ENCODE measurements at regions not wholly inside any gene's neighbourhood (a gene's known extent, or its start where the extent isn't known, plus 50 kb on each side); places are given as distances from the start of the nearest gene placed in this dataset.
"Not testable (repeated sequence)": the region's sequence is repeated elsewhere in the genome, so short reads cannot be mapped to it uniquely, and the experiment has no call there.

GRCh38 chr15:30030345-30030744, 52.4 kb upstream of the GOLGA8J start:
- Mint-ChIP-seq H3K36me3 (no peaks in the 10 kb centered on the region), H3K4me3 (no peak overlapping the region), H3K27me3 (peaks cover 7% of the 10 kb centered on the region), H3K4me1 (ENCODE audit: low read depth) (no peaks in the 10 kb centered on the region), H3K9me3 (ENCODE audit: low read depth) (peaks cover 7% of the 10 kb centered on the region), H3K27ac (no peak overlapping the region)

- Mint-ChIP-seq H3K4me3 (no peak overlapping the region), H3K36me3 (no peaks in the 10 kb centered on the region), H3K9me3 (ENCODE audit: low read depth) (no peaks in the 10 kb centered on the region), H3K4me1 (ENCODE audit: low read depth) (no peaks in the 10 kb centered on the region), H3K27me3 (peaks cover 25% of the 10 kb centered on the region), H3K27ac (no peak overlapping the region)
Observed at GRCh38 chr15:30023798-30024295, 58.9 kb upstream of the GOLGA8J start.

- H3K27ac Mint-ChIP-seq = no peak overlapping the region
- no peaks in the 10 kb centered on the region for H3K36me3 Mint-ChIP-seq
- H3K9me3 Mint-ChIP-seq (ENCODE audit: low read depth) = no peaks in the 10 kb centered on the region
- peaks cover 4% of the 10 kb centered on the region for H3K27me3 Mint-ChIP-seq
- H3K4me1 Mint-ChIP-seq (ENCODE audit: low read depth) = no peaks in the 10 kb centered on the region
- no peak overlapping the region for H3K4me3 Mint-ChIP-seq
Observed at GRCh38 chr15:30010746-30011145, 72.0 kb upstream of the GOLGA8J start.

- peaks cover 3% of the 10 kb centered on the region for H3K27me3 Mint-ChIP-seq
- no peaks in the 10 kb centered on the region for H3K9me3 Mint-ChIP-seq (ENCODE audit: low read depth)
- no peaks in the 10 kb centered on the region for H3K4me1 Mint-ChIP-seq (ENCODE audit: low read depth)
- no peak overlapping the region for H3K27ac Mint-ChIP-seq
- H3K36me3 Mint-ChIP-seq = no peaks in the 10 kb centered on the region
- no peak overlapping the region for H3K4me3 Mint-ChIP-seq
Observed at GRCh38 chr15:30008156-30008555, 74.6 kb upstream of the GOLGA8J start.

- Mint-ChIP-seq H3K4me3 (no peak overlapping the region), H3K9me3 (ENCODE audit: low read depth) (no peaks in the 10 kb centered on the region), H3K27me3 (peaks cover 2% of the 10 kb centered on the region), H3K36me3 (no peaks in the 10 kb centered on the region), H3K4me1 (ENCODE audit: low read depth) (no peaks in the 10 kb centered on the region), H3K27ac (no peak overlapping the region)
Observed at GRCh38 chr15:30001602-30002001, 81.2 kb upstream of the GOLGA8J start.

- peaks cover 3% of the 10 kb centered on the region for H3K27me3 Mint-ChIP-seq
- H3K4me1 Mint-ChIP-seq (ENCODE audit: low read depth) = no peaks in the 10 kb centered on the region
Observed at GRCh38 chr15:29998033-29998432, 84.7 kb upstream of the GOLGA8J start.

GRCh38 chr15:29997499-29997898, 85.3 kb upstream of the GOLGA8J start:
- Mint-ChIP-seq H3K27ac (no peak overlapping the region), H3K27me3 (peaks cover 3% of the 10 kb centered on the region), H3K4me3 (no peak overlapping the region), H3K36me3 (no peaks in the 10 kb centered on the region), H3K4me1 (ENCODE audit: low read depth) (no peaks in the 10 kb centered on the region), H3K9me3 (ENCODE audit: low read depth) (no peaks in the 10 kb centered on the region)

More at GRCh38 chr15:29998033-29998432, 84.7 kb upstream of the GOLGA8J start:
- H3K27ac Mint-ChIP-seq = no peak overlapping the region
- H3K4me3 Mint-ChIP-seq = no peak overlapping the region
- H3K9me3 Mint-ChIP-seq (ENCODE audit: low read depth) = no peaks in the 10 kb centered on the region
- no peaks in the 10 kb centered on the region for H3K36me3 Mint-ChIP-seq

GRCh38 chr15:29994284-29994683, 88.5 kb upstream of the GOLGA8J start:
- H3K27me3 Mint-ChIP-seq = peaks cover 5% of the 10 kb centered on the region
- H3K9me3 Mint-ChIP-seq (ENCODE audit: low read depth) = no peaks in the 10 kb centered on the region
- H3K36me3 Mint-ChIP-seq = no peaks in the 10 kb centered on the region
- no peaks in the 10 kb centered on the region for H3K4me1 Mint-ChIP-seq (ENCODE audit: low read depth)
- H3K27ac Mint-ChIP-seq = no peak overlapping the region
- no peak overlapping the region for H3K4me3 Mint-ChIP-seq

GRCh38 chr15:29990954-29991353, 91.8 kb upstream of the GOLGA8J start:
- Mint-ChIP-seq H3K4me1 (ENCODE audit: low read depth) (no peaks in the 10 kb centered on the region), H3K27ac (no peak overlapping the region), H3K4me3 (no peak overlapping the region), H3K9me3 (ENCODE audit: low read depth) (no peaks in the 10 kb centered on the region), H3K27me3 (peaks cover 8% of the 10 kb centered on the region), H3K36me3 (no peaks in the 10 kb centered on the region)

- H3K4me1 Mint-ChIP-seq (ENCODE audit: low read depth) = no peaks in the 10 kb centered on the region
- no peaks in the 10 kb centered on the region for H3K36me3 Mint-ChIP-seq
- H3K4me3 Mint-ChIP-seq = no peak overlapping the region
- no peak overlapping the region for H3K27ac Mint-ChIP-seq
- H3K27me3 Mint-ChIP-seq = peaks cover 7% of the 10 kb centered on the region
- H3K9me3 Mint-ChIP-seq (ENCODE audit: low read depth) = no peaks in the 10 kb centered on the region
Observed at GRCh38 chr15:29990035-29990434, 92.7 kb upstream of the GOLGA8J start.

- Mint-ChIP-seq H3K9me3 (ENCODE audit: low read depth) (no peaks in the 10 kb centered on the region), H3K36me3 (no peaks in the 10 kb centered on the region), H3K4me1 (ENCODE audit: low read depth) (no peaks in the 10 kb centered on the region), H3K27ac (no peak overlapping the region), H3K4me3 (no peak overlapping the region), H3K27me3 (peaks cover 9% of the 10 kb centered on the region)
Observed at GRCh38 chr15:29988701-29989100, 94.1 kb upstream of the GOLGA8J start.

- no peak overlapping the region for H3K27ac Mint-ChIP-seq
- peaks cover 9% of the 10 kb centered on the region for H3K27me3 Mint-ChIP-seq
- H3K36me3 Mint-ChIP-seq = no peaks in the 10 kb centered on the region
Observed at GRCh38 chr15:29986946-29987345, 95.8 kb upstream of the GOLGA8J start.

GRCh38 chr15:29978411-29979382, 104.1 kb upstream of the GOLGA8J start:
- H3K9me3 Mint-ChIP-seq (ENCODE audit: low read depth) = no peaks in the 10 kb centered on the region
- H3K4me3 Mint-ChIP-seq = no peak overlapping the region

More at GRCh38 chr15:29986946-29987345, 95.8 kb upstream of the GOLGA8J start:
- Mint-ChIP-seq H3K4me3 (no peak overlapping the region), H3K9me3 (ENCODE audit: low read depth) (no peaks in the 10 kb centered on the region), H3K4me1 (ENCODE audit: low read depth) (no peaks in the 10 kb centered on the region)

GRCh38 chr15:29974056-29974455, 108.7 kb upstream of the GOLGA8J start:
- H3K9me3 Mint-ChIP-seq (ENCODE audit: low read depth); H3K36me3 Mint-ChIP-seq; H3K4me3 Mint-ChIP-seq; H3K27ac Mint-ChIP-seq; H3K4me1 Mint-ChIP-seq (ENCODE audit: low read depth): not testable (repeated sequence)
- H3K27me3 Mint-ChIP-seq = peaks cover 45% of the 10 kb centered on the region

More at GRCh38 chr15:29978411-29979382, 104.1 kb upstream of the GOLGA8J start:
- peaks cover 15% of the 10 kb centered on the region for H3K27me3 Mint-ChIP-seq
- H3K4me1 Mint-ChIP-seq (ENCODE audit: low read depth) = no peaks in the 10 kb centered on the region
- no peaks in the 10 kb centered on the region for H3K36me3 Mint-ChIP-seq
- H3K27ac Mint-ChIP-seq = no peak overlapping the region

- Mint-ChIP-seq H3K9me3 (ENCODE audit: low read depth) (peaks cover 5% of the 10 kb centered on the region), H3K27me3 (peaks cover 41% of the 10 kb centered on the region)
Observed at GRCh38 chr15:29972051-29972450, 110.7 kb upstream of the GOLGA8J start.

GRCh38 chr15:29970402-29970695, 112.4 kb upstream of the GOLGA8J start:
- Mint-ChIP-seq H3K4me1 (ENCODE audit: low read depth) (no peaks in the 10 kb centered on the region), H3K36me3 (no peaks in the 10 kb centered on the region), H3K9me3 (ENCODE audit: low read depth) (peaks cover 5% of the 10 kb centered on the region), H3K27ac (no peak overlapping the region), H3K4me3 (no peak overlapping the region), H3K27me3 (peaks cover 50% of the 10 kb centered on the region)

More at GRCh38 chr15:29972051-29972450, 110.7 kb upstream of the GOLGA8J start:
- H3K36me3 Mint-ChIP-seq = no peaks in the 10 kb centered on the region
- H3K4me3 Mint-ChIP-seq = no peak overlapping the region
- H3K4me1 Mint-ChIP-seq (ENCODE audit: low read depth) = no peaks in the 10 kb centered on the region
- no peak overlapping the region for H3K27ac Mint-ChIP-seq

All from activated naive CD8-positive, alpha-beta T cell (primary cell).